Stimulated activated CD4-positive, alpha-beta T cell treated with anti-CD3 and anti-CD28 coated beads, Interleukin-1b, Interleukin-23, amount 100 ng/mL, for 24 hours (primary cell): ENCODE measurements at regions not wholly inside any gene's neighbourhood (a gene's known extent, or its start where the extent isn't known, plus 50 kb on each side); places are given as distances from the start of the nearest gene placed in this dataset.

ENCODE experiments used
- DNase-seq, 4 experiments: peaks; one replicate each; pipeline ENCODE4 v3.0.0-alpha.2; 2020; ENCODE audit warnings: low read depth in 4 of 4, low spot score in 1 of 4

GRCh38 chr11:10932976-10933375 lies 75.1 kb upstream of the ZBED5 start:
- DNase-seq = no peak

GRCh38 chr11:10931761-10932670 lies 74.2 kb upstream of the ZBED5 start:
- no peak for DNase-seq

- peak in 3 of 4 experiments; percentile 8 to 28 (median 19) for DNase-seq
Measured at GRCh38 chr11:10930972-10931760, 73.3 kb upstream of the ZBED5 start.

GRCh38 chr11:10930224-10930971 lies 72.5 kb upstream of the ZBED5 start:
- no peak for DNase-seq

GRCh38 chr11:10927538-10927937 lies 69.7 kb upstream of the ZBED5 start:
- DNase-seq = no peak

- no peak for DNase-seq
Measured at GRCh38 chr11:10926801-10927211, 69.0 kb upstream of the ZBED5 start.

GRCh38 chr11:10925149-10925926 lies 67.5 kb upstream of the ZBED5 start:
- no peak for DNase-seq

- no peak for DNase-seq
Measured at GRCh38 chr11:10923882-10924281, 66.0 kb upstream of the ZBED5 start.

- no peak for DNase-seq
Measured at GRCh38 chr11:10922892-10923291, 65.0 kb upstream of the ZBED5 start.

GRCh38 chr11:10920875-10921274 lies 63.0 kb upstream of the ZBED5 start:
- DNase-seq = no peak

- no peak for DNase-seq
Measured at GRCh38 chr11:10920205-10920604, 62.4 kb upstream of the ZBED5 start.

- DNase-seq = no peak
Measured at GRCh38 chr11:10918698-10919097, 60.8 kb upstream of the ZBED5 start.

GRCh38 chr11:10918275-10918674 lies 60.4 kb upstream of the ZBED5 start:
- no peak for DNase-seq

GRCh38 chr11:10917802-10918201 lies 59.9 kb upstream of the ZBED5 start:
- no peak for DNase-seq

- DNase-seq = no peak
Measured at GRCh38 chr11:10916665-10917064, 58.8 kb upstream of the ZBED5 start.

GRCh38 chr11:10914050-10914449 lies 56.2 kb upstream of the ZBED5 start:
- no peak for DNase-seq

GRCh38 chr11:10913075-10913474 lies 55.2 kb upstream of the ZBED5 start:
- DNase-seq = no peak

- no peak for DNase-seq
Measured at GRCh38 chr11:10911907-10912306, 54.1 kb upstream of the ZBED5 start.

GRCh38 chr11:10909141-10909883 lies 51.5 kb upstream of the ZBED5 start:
- no peak for DNase-seq
